ENCODE measurements at regions not wholly inside any gene's neighbourhood (a gene's known extent, or its start where the extent isn't known, plus 50 kb on each side); places are given as distances from the start of the nearest gene placed in this dataset.

DNA sequence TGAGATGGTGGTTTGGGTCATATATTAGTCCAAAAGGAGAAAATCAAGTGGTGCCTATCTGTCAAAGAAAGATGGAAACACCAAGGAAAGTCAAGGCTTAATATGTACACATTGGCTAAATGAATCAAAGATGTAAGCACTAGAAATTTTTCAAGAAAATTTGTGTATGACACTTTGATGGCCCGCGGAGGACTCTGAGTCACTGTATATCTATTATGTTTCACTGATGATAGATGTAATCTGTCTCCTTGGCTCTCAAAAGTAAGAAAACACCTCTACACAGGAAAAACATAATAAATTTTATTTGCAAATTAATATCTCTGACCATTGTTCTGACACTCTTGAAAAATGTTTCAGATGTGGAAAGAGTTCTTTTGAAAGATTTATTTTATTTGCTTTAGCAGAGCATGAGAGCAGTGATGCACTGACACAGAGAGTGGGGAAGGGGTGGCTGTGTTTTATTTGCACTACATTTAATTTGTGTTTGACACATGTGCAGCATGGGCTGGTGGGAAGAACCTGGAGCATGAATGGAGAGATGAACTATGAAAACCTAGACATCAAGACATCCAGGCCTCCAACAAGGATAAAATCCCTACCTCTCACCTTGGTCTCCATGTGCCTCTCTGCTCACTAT lies 180.8 kb upstream of the GAS1 start:
- TF ChIP-seq, protein P1, sequence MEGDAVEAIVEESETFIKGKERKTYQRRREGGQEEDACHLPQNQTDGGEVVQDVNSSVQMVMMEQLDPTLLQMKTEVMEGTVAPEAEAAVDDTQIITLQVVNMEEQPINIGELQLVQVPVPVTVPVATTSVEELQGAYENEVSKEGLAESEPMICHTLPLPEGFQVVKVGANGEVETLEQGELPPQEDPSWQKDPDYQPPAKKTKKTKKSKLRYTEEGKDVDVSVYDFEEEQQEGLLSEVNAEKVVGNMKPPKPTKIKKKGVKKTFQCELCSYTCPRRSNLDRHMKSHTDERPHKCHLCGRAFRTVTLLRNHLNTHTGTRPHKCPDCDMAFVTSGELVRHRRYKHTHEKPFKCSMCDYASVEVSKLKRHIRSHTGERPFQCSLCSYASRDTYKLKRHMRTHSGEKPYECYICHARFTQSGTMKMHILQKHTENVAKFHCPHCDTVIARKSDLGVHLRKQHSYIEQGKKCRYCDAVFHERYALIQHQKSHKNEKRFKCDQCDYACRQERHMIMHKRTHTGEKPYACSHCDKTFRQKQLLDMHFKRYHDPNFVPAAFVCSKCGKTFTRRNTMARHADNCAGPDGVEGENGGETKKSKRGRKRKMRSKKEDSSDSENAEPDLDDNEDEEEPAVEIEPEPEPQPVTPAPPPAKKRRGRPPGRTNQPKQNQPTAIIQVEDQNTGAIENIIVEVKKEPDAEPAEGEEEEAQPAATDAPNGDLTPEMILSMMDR (IDR thresholded peaks at IDR 0.05; ENCODE audit: insufficient read depth, low read length) = no peak
- TF ChIP-seq, protein P2, sequence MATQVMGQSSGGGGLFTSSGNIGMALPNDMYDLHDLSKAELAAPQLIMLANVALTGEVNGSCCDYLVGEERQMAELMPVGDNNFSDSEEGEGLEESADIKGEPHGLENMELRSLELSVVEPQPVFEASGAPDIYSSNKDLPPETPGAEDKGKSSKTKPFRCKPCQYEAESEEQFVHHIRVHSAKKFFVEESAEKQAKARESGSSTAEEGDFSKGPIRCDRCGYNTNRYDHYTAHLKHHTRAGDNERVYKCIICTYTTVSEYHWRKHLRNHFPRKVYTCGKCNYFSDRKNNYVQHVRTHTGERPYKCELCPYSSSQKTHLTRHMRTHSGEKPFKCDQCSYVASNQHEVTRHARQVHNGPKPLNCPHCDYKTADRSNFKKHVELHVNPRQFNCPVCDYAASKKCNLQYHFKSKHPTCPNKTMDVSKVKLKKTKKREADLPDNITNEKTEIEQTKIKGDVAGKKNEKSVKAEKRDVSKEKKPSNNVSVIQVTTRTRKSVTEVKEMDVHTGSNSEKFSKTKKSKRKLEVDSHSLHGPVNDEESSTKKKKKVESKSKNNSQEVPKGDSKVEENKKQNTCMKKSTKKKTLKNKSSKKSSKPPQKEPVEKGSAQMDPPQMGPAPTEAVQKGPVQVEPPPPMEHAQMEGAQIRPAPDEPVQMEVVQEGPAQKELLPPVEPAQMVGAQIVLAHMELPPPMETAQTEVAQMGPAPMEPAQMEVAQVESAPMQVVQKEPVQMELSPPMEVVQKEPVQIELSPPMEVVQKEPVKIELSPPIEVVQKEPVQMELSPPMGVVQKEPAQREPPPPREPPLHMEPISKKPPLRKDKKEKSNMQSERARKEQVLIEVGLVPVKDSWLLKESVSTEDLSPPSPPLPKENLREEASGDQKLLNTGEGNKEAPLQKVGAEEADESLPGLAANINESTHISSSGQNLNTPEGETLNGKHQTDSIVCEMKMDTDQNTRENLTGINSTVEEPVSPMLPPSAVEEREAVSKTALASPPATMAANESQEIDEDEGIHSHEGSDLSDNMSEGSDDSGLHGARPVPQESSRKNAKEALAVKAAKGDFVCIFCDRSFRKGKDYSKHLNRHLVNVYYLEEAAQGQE (IDR thresholded peaks at IDR 0.05; ENCODE audit: insufficient replicate concordance, low read depth) = no peak
- no peaks in the 10 kb centered on the region for H3K27me3 ChIP-seq (ENCODE audit: insufficient read depth, poor library complexity, severe bottlenecking)
- DNase-seq (ENCODE audit: low read depth in 1 of 2, low spot score in 1 of 2) = no peak
- no peak overlapping the region for H3K27ac ChIP-seq (replicated peaks)
- H3K4me3 ChIP-seq (replicated peaks; ENCODE audit: insufficient read depth, low read length) = no peak overlapping the region

DNA sequence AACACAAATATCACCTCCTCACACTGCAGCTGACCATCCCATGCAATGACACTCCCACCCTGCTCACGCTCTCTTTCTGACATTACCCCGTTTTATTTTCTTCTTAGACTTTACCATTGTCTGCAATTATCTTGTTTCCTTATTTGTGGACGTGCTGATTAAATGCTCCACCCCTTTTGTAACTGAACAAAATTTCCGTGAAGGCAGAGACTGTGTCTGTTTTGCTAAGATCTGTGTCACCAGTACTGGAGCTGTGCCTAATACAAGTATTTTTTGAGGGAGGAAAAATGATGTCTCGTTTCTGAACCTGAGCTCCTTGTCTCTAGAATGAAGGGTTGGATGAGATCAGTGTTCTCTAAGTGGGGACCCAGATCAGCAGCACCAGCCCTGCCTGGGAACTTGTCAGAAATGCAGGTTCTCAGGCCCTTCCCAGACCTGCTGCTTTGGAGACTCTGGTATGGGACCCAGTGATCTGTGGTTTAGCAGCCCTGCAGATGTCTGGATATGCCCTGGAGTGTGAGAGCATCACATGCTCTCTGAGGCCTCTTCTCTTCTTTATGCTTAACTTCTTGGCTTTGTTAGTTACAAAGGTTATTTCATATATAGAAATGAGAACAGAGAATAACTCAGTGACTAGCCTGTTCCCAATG lies 181.7 kb upstream of the GAS1 start:
- TF ChIP-seq GABPA (IDR thresholded peaks at IDR 0.05; ENCODE audit: low read depth) (no peak), SPI1 (IDR thresholded peaks at IDR 0.05; ENCODE audit: borderline replicate concordance, low read depth) (no peak), POLR2AphosphoS5 (IDR thresholded peaks at IDR 0.05; ENCODE audit: low read depth) (no peak)
- TF ChIP-seq, protein P1 (IDR thresholded peaks at IDR 0.05; ENCODE audit: insufficient read depth, low read length) = no peak
- TF ChIP-seq, protein P2 (IDR thresholded peaks at IDR 0.05; ENCODE audit: insufficient replicate concordance, low read depth) = no peak
- DNase-seq (ENCODE audit: low read depth in 1 of 2, low spot score in 1 of 2) = no peak
- Histone ChIP-seq H3K27ac (replicated peaks) (no peak overlapping the region), H3K27me3 (ENCODE audit: insufficient read depth, poor library complexity, severe bottlenecking) (no peaks in the 10 kb centered on the region), H3K4me3 (replicated peaks; ENCODE audit: insufficient read depth, low read length) (no peak overlapping the region)

DNA sequence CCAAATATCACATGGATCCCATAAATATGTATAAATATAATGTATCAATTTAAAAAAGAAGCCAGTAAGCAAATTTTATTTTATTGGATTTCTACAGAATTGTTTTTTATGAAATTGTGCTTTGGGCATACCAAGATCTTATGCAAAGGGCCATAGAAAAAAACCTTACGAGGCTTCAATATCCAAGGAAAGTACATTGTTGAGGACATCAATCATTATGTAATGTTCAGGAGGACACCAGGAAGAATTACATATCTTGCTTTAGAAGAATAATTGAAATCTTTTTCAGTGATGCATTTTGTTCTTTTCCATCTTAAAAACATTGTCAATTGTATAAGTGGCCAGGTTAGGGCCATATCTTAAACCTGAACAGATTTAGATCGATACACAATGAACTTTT lies 187.8 kb upstream of the GAS1 start:
- H3K27ac ChIP-seq (replicated peaks) = no peak overlapping the region
- no peak for DNase-seq (ENCODE audit: low read depth in 1 of 2, low spot score in 1 of 2)
- H3K4me3 ChIP-seq (replicated peaks; ENCODE audit: insufficient read depth, low read length) = no peak overlapping the region

More for the DNA sequence above, 187.8 kb upstream of the GAS1 start:
- peaks cover 4% of the 10 kb centered on the region for H3K27me3 ChIP-seq (ENCODE audit: insufficient read depth, poor library complexity, severe bottlenecking)
- TF ChIP-seq SPI1 (IDR thresholded peaks at IDR 0.05; ENCODE audit: borderline replicate concordance, low read depth) (no peak), POLR2AphosphoS5 (IDR thresholded peaks at IDR 0.05; ENCODE audit: low read depth) (no peak), GABPA (IDR thresholded peaks at IDR 0.05; ENCODE audit: low read depth) (no peak)
- TF ChIP-seq, protein P2 (IDR thresholded peaks at IDR 0.05; ENCODE audit: insufficient replicate concordance, low read depth) = no peak
- TF ChIP-seq, protein P1 (IDR thresholded peaks at IDR 0.05; ENCODE audit: insufficient read depth, low read length) = no peak
